ENCODE measurements at regions not wholly inside any gene's neighbourhood (a gene's known extent, or its start where the extent isn't known, plus 50 kb on each side); places are given as distances from the start of the nearest gene placed in this dataset.

GRCh38 chr11:29321293-29322132 lies 695.3 kb downstream of the KCNA4 start:
- TF ChIP-seq EZH2 (IDR thresholded peaks at IDR 0.05; ENCODE audit: borderline replicate concordance, low read depth, low read length, severe bottlenecking), result no peak
- TF ChIP-seq POLR2A (IDR thresholded peaks at IDR 0.05; ENCODE audit: low read depth, low read length), result no peak
- TF ChIP-seq POLR2AphosphoS5 (IDR thresholded peaks at IDR 0.05; ENCODE audit: insufficient read depth, low read depth, low read length), result no peak
